ENCODE measurements at regions not wholly inside any gene's neighbourhood (a gene's known extent, or its start where the extent isn't known, plus 50 kb on each side); places are given as distances from the start of the nearest gene placed in this dataset.

DNA sequence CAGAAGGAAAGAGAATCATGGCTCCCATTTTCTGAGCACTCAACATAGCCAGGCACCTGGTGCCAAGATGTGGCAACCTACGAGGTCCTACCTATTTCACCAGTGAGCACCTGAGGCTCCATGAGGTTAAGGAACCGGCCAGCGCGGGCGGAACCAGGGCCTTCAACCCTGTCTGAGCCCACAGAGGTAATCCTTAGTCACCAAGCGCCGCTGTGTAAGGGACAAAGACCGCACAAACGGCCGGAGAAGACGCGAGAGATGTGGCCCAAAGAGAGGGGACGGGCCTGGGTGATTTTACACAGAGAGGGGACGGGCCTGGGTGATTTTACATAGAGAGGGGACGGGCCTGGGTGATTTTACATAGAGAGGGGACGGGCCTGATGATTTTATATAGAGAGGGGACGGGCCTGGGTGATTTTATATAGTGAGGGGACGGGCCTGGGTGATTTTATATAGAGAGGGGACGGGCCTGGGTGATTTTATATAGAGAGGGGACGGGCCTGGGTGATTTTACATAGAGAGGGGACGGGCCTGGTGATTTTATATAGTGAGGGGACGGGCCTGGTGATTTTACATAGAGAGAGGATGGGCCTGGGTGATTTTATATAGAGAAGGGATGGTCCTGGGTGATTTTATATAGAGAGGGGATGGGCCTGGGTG, 114.2 kb downstream of the SMIM20 start:
- H3K9ac ChIP-seq (ENCODE audit: low read depth in 1 of 3, low read length in 3 of 3): no peak overlapping the region
- H3K4me1 ChIP-seq (ENCODE audit: control insufficient read depth in 3 of 3, insufficient read depth in 3 of 3, low read length in 3 of 3): peaks cover 6 to 24% (median 20%) of the 10 kb centered on the region in 3 donors
- H3K36me3 ChIP-seq (ENCODE audit: control insufficient read depth in 3 of 3, insufficient read depth in 3 of 3, low read length in 3 of 3): no peaks in the 10 kb centered on the region
- H3K4me3 ChIP-seq (ENCODE audit: low read length in 3 of 3): no peak overlapping the region
- no peaks in the 10 kb centered on the region for H3K9me3 ChIP-seq (ENCODE audit: control insufficient read depth in 3 of 3, low read length in 3 of 3)
- H3K27me3 ChIP-seq (ENCODE audit: control insufficient read depth in 3 of 3, insufficient read depth in 3 of 3, low read length in 3 of 3): no peaks in the 10 kb centered on the region
- no peak overlapping the region for H3K27ac ChIP-seq (ENCODE audit: low read depth, low read length)

DNA sequence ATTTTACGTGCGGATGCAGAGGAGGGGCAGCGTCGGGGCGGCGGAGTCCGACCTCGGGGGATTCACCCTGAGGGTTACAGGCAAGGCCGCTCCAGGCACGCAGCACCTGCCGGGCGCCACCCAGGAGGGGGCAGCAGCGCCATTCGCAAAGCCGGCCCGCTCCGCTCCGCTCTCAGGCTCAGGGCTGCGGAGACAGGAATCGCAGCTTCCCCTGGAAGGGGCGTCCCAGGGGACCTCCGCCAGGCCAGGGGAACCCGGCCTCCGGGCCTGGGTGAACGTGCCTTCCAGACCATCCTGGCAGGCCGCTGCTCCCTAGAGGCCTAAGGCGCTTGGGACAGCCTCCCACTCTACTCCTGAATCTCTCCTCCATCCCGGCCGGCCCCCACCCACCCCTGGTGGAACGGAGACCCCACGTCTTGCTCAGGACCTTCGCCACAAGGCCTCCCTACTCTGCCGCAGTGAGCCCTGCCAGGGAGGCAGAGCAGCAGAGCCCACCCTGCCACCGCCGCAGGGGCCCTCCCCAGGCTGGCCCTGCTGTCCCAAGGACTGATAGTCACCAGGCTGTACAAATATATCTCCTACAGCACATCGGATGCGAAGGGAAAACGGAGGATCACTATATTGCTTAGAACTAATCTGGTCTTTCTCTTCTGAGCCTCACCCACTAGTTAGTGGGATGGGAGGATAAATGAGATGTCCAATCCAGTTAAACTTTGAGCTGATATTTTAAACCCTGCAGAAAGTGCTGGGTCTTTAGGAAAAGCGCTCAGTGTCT, 115.0 kb downstream of the SMIM20 start:
- no peaks in the 10 kb centered on the region for H3K36me3 ChIP-seq (ENCODE audit: control insufficient read depth in 3 of 3, insufficient read depth in 3 of 3, low read length in 3 of 3)
- H3K9ac ChIP-seq (ENCODE audit: low read depth in 1 of 3, low read length in 3 of 3): no peak overlapping the region
- H3K4me3 ChIP-seq (ENCODE audit: low read length in 3 of 3): no peak overlapping the region
- peaks cover 6 to 21% (median 19%) of the 10 kb centered on the region in 3 donors for H3K4me1 ChIP-seq (ENCODE audit: control insufficient read depth in 3 of 3, insufficient read depth in 3 of 3, low read length in 3 of 3)
- no peaks in the 10 kb centered on the region for H3K27me3 ChIP-seq (ENCODE audit: control insufficient read depth in 3 of 3, insufficient read depth in 3 of 3, low read length in 3 of 3)
- H3K27ac ChIP-seq (ENCODE audit: low read depth, low read length): no peak overlapping the region
- no peaks in the 10 kb centered on the region for H3K9me3 ChIP-seq (ENCODE audit: control insufficient read depth in 3 of 3, low read length in 3 of 3)

DNA sequence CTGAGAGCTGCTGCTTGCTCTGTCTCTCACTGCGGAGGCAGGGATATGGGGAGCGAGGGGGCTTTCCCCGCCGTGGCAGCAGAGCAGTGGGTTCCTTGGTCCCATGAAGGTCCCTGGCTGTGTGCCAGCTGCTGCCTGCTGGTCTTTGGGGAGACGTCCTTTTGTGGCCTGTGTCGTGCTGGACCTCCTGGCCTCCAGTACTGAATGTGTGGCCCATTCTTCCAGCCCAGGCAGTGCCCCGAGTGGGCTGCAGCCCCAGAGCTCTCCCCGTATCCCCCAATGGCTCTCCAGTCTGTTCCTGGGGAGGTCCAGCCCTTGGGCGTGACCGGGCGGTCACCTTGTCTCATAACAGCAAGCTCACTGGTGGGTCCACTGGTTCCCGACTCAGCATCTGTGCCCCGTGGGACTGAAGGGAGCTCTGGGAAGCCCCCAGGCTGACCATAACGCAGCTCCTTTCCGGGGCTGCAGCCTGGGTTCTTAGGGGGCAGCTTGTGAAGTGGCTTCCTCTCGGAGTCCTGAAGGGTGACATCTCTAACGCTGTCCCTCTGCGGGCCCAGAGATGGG, 115.6 kb downstream of the SMIM20 start:
- H3K27ac ChIP-seq (ENCODE audit: low read depth, low read length): no peak overlapping the region

DNA sequence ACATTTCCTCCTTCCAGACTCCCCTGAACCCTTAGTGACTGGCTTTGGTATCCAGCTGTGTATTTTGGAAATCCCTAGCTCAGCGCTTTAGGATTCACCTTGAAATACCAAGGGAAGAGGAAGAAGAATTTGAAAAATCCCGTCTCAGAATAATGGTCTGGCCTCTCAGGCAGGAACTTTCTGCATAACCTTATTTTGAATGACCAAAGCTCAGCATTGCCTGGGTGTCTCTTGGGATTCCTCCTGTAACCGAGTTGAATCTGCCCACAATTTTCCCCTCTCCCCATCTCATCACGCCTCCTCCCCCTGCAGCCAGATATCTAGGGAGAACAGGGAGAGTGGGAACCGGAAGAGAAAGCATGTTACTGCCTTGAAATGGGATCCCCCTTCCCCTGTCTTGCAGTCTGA, 116.2 kb downstream of the SMIM20 start:
- no peak overlapping the region for H3K27ac ChIP-seq (ENCODE audit: low read depth, low read length)
- H3K36me3 ChIP-seq (ENCODE audit: control insufficient read depth in 3 of 3, insufficient read depth in 3 of 3, low read length in 3 of 3): no peaks in the 10 kb centered on the region
- no peak overlapping the region for H3K4me3 ChIP-seq (ENCODE audit: low read length in 3 of 3)
- H3K9ac ChIP-seq (ENCODE audit: low read depth in 1 of 3, low read length in 3 of 3): no peak overlapping the region
- no peaks in the 10 kb centered on the region for H3K27me3 ChIP-seq (ENCODE audit: control insufficient read depth in 3 of 3, insufficient read depth in 3 of 3, low read length in 3 of 3)
- peaks cover 6 to 21% (median 19%) of the 10 kb centered on the region in 3 donors for H3K4me1 ChIP-seq (ENCODE audit: control insufficient read depth in 3 of 3, insufficient read depth in 3 of 3, low read length in 3 of 3)
- H3K9me3 ChIP-seq (ENCODE audit: control insufficient read depth in 3 of 3, low read length in 3 of 3): no peaks in the 10 kb centered on the region

More for the DNA sequence above, 115.6 kb downstream of the SMIM20 start:
- Histone ChIP-seq H3K4me3 (ENCODE audit: low read length in 3 of 3) (no peak overlapping the region), H3K27me3 (ENCODE audit: control insufficient read depth in 3 of 3, insufficient read depth in 3 of 3, low read length in 3 of 3) (no peaks in the 10 kb centered on the region), H3K9me3 (ENCODE audit: control insufficient read depth in 3 of 3, low read length in 3 of 3) (no peaks in the 10 kb centered on the region), H3K9ac (ENCODE audit: low read depth in 1 of 3, low read length in 3 of 3) (peak overlapping the region in 1 of 3 donors; percentile 25), H3K4me1 (ENCODE audit: control insufficient read depth in 3 of 3, insufficient read depth in 3 of 3, low read length in 3 of 3) (peaks cover 6 to 21% (median 19%) of the 10 kb centered on the region in 3 donors), H3K36me3 (ENCODE audit: control insufficient read depth in 3 of 3, insufficient read depth in 3 of 3, low read length in 3 of 3) (no peaks in the 10 kb centered on the region)

DNA sequence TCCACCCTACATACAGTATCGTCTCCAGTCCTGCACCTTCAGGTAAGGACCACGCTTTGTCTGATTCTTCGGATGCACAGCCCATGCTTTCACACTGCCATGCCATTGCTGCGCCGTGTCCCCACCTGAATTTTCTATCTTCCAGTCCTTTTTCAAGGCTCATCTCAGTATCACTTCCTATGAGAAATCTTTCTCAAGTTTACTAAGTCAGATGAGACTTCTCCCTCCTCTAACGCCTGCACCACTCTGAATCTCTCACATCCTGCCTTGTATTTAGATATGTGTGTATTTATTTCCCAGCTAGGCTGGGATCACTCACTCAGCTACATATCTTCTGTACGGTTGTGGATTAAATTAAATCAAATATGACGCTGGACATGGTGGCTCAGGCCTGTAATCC, 116.8 kb downstream of the SMIM20 start:
- Histone ChIP-seq H3K4me1 (ENCODE audit: control insufficient read depth in 3 of 3, insufficient read depth in 3 of 3, low read length in 3 of 3) (peaks cover 6 to 21% (median 19%) of the 10 kb centered on the region in 3 donors), H3K36me3 (ENCODE audit: control insufficient read depth in 3 of 3, insufficient read depth in 3 of 3, low read length in 3 of 3) (no peaks in the 10 kb centered on the region), H3K27me3 (ENCODE audit: control insufficient read depth in 3 of 3, insufficient read depth in 3 of 3, low read length in 3 of 3) (no peaks in the 10 kb centered on the region), H3K27ac (ENCODE audit: low read depth, low read length) (no peak overlapping the region), H3K4me3 (ENCODE audit: low read length in 3 of 3) (no peak overlapping the region), H3K9ac (ENCODE audit: low read depth in 1 of 3, low read length in 3 of 3) (no peak overlapping the region), H3K9me3 (ENCODE audit: control insufficient read depth in 3 of 3, low read length in 3 of 3) (no peaks in the 10 kb centered on the region)

DNA sequence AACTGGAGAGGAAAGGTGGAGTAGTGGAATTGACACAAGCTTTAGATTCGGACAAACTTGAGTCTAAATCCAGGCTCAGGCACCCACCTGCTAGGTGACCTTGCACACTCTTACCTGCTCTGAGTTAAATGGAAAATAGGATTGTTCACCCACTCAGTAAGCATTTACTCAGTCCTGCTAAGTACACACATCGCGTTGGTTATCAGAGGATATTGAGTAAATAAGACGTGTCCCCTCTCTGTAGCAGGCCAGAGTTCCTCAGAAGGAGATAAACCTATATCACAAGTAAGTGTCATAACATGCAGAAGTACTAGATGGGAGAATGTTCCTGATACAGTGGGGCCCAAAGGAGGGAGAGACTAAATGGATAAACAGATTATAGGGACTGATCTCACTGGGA, 117.7 kb downstream of the SMIM20 start:
- peaks cover 6 to 21% (median 19%) of the 10 kb centered on the region in 3 donors for H3K4me1 ChIP-seq (ENCODE audit: control insufficient read depth in 3 of 3, insufficient read depth in 3 of 3, low read length in 3 of 3)
- H3K27me3 ChIP-seq (ENCODE audit: control insufficient read depth in 3 of 3, insufficient read depth in 3 of 3, low read length in 3 of 3): no peaks in the 10 kb centered on the region
- no peak overlapping the region for H3K4me3 ChIP-seq (ENCODE audit: low read length in 3 of 3)
- no peak overlapping the region for H3K27ac ChIP-seq (ENCODE audit: low read depth, low read length)
- no peak overlapping the region for H3K9ac ChIP-seq (ENCODE audit: low read depth in 1 of 3, low read length in 3 of 3)
- no peaks in the 10 kb centered on the region for H3K9me3 ChIP-seq (ENCODE audit: control insufficient read depth in 3 of 3, low read length in 3 of 3)
- no peaks in the 10 kb centered on the region for H3K36me3 ChIP-seq (ENCODE audit: control insufficient read depth in 3 of 3, insufficient read depth in 3 of 3, low read length in 3 of 3)

DNA sequence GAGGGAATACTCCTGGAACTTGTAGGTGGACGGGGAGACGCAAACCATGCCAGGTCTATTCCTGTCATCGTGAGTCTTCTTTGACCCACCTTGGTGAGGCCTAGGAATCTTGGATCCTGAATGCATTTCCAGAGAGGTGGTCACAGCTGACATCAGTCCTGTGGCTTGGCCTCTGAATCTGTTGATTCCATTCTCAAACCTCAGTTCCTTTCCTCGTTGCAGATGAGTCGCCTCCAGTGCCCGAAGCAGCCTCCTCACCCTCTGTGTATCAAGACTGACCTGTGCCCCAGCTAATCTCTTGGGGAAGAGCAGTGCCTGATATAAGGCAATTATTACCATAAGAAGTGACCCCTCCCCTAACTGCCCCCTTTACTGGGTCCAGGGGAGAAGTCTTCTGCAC, 118.1 kb downstream of the SMIM20 start:
- Histone ChIP-seq H3K9me3 (ENCODE audit: control insufficient read depth in 3 of 3, low read length in 3 of 3) (no peaks in the 10 kb centered on the region), H3K4me1 (ENCODE audit: control insufficient read depth in 3 of 3, insufficient read depth in 3 of 3, low read length in 3 of 3) (peaks cover 6 to 21% (median 19%) of the 10 kb centered on the region in 3 donors), H3K9ac (ENCODE audit: low read depth in 1 of 3, low read length in 3 of 3) (no peak overlapping the region)

DNA sequence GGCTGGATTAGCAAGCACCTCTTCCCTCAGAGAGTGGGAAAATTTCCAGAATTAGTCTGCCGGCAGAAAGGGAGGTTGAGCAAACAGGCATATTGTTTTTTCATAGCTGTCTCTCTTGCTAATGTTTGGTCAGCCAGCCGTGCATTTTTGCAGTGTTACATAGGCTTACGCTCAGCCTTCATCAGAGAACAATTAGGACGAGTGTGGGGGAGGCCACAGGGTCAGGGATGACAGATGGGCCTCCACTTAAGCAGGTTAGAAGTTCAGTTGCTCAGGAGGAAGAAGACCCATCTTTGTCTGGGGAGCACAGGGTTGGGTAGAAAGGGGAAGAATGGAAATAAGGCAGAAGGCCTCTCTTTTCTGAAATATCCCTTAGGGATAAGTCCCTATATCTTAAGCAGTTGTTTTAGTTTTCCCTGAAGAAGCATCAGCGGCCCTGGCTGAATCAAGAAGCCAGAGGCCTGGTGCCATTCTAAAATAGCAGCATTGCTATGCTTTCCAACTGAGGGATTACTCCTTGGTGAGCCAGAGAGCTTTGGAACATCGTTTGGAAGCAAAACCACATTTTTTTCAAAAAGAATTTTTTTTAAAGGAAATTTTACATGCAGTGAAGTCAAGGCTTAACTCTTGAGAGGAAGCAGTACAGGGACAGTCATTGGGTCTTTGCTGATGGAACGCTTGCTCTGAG, 118.8 kb downstream of the SMIM20 start:
- Histone ChIP-seq H3K27me3 (ENCODE audit: control insufficient read depth in 3 of 3, insufficient read depth in 3 of 3, low read length in 3 of 3) (no peaks in the 10 kb centered on the region), H3K9ac (ENCODE audit: low read depth in 1 of 3, low read length in 3 of 3) (no peak overlapping the region), H3K27ac (ENCODE audit: low read depth, low read length) (peak overlapping the region; percentile 51), H3K4me1 (ENCODE audit: control insufficient read depth in 3 of 3, insufficient read depth in 3 of 3, low read length in 3 of 3) (peaks cover 6 to 21% (median 19%) of the 10 kb centered on the region in 3 donors), H3K9me3 (ENCODE audit: control insufficient read depth in 3 of 3, low read length in 3 of 3) (no peaks in the 10 kb centered on the region), H3K36me3 (ENCODE audit: control insufficient read depth in 3 of 3, insufficient read depth in 3 of 3, low read length in 3 of 3) (no peaks in the 10 kb centered on the region), H3K4me3 (ENCODE audit: low read length in 3 of 3) (no peak overlapping the region)

More for the DNA sequence above, 118.1 kb downstream of the SMIM20 start:
- no peak overlapping the region for H3K4me3 ChIP-seq (ENCODE audit: low read length in 3 of 3)
- H3K36me3 ChIP-seq (ENCODE audit: control insufficient read depth in 3 of 3, insufficient read depth in 3 of 3, low read length in 3 of 3): no peaks in the 10 kb centered on the region
- H3K27ac ChIP-seq (ENCODE audit: low read depth, low read length): peak overlapping the region; percentile 51
- no peaks in the 10 kb centered on the region for H3K27me3 ChIP-seq (ENCODE audit: control insufficient read depth in 3 of 3, insufficient read depth in 3 of 3, low read length in 3 of 3)

DNA sequence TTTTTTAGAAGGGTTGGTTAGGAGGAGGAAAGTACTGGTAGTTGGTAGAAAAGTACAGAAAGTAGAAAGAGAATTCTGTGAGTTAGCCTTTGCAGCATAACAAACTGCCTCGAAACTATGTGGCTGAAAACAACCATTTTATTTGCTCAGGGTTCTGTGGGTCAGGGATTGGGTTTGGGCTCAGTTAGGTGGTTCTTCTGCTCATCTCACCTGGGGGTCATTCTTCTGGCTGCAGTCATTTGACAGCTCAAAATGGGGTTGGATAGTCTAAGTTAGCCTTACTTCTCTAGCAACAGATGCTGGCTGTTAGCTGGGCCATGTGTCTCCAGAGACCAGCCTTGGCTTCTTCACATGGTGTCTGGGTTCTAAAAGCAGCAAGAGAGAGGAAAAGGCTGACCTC, 119.4 kb downstream of the SMIM20 start:
- no peak overlapping the region for H3K9ac ChIP-seq (ENCODE audit: low read depth in 1 of 3, low read length in 3 of 3)
- peaks cover 6 to 21% (median 19%) of the 10 kb centered on the region in 3 donors for H3K4me1 ChIP-seq (ENCODE audit: control insufficient read depth in 3 of 3, insufficient read depth in 3 of 3, low read length in 3 of 3)
- H3K9me3 ChIP-seq (ENCODE audit: control insufficient read depth in 3 of 3, low read length in 3 of 3): no peaks in the 10 kb centered on the region
- peak overlapping the region; percentile 51 for H3K27ac ChIP-seq (ENCODE audit: low read depth, low read length)
- no peak overlapping the region for H3K4me3 ChIP-seq (ENCODE audit: low read length in 3 of 3)
- no peaks in the 10 kb centered on the region for H3K27me3 ChIP-seq (ENCODE audit: control insufficient read depth in 3 of 3, insufficient read depth in 3 of 3, low read length in 3 of 3)
- H3K36me3 ChIP-seq (ENCODE audit: control insufficient read depth in 3 of 3, insufficient read depth in 3 of 3, low read length in 3 of 3): no peaks in the 10 kb centered on the region
